Neural cell (in vitro differentiated cells): ENCODE measurements at regions not wholly inside any gene's neighbourhood (a gene's known extent, or its start where the extent isn't known, plus 50 kb on each side); places are given as distances from the start of the nearest gene placed in this dataset.

Source experiments
- EP300 ChIP-seq: fragments of 450-650 bp; conservative IDR thresholded peaks from 2 replicates; pipeline ENCODE4 v1.6.1; 2014; ENCODE audit warnings: antibody characterized with exemption, mild to moderate bottlenecking, moderate library complexity; ENCODE audit not compliant: poor library complexity, severe bottlenecking
- POLR2AphosphoS5 ChIP-seq: IDR thresholded peaks from 2 replicates; pipeline ENCODE4 v1.6.1; 2012
- TAF1 ChIP-seq: IDR thresholded peaks from 2 replicates; pipeline ENCODE4 v1.6.1; 2012; ENCODE audit warnings: low read depth
- TF ChIP-seq, protein P1 (sequence below): fragments of 450-650 bp; IDR thresholded peaks from 2 replicates; pipeline ENCODE4 v1.5.1; 2014; ENCODE audit warnings: antibody characterized with exemption, mild to moderate bottlenecking, moderate library complexity; ENCODE audit not compliant: poor library complexity, severe bottlenecking

DNA sequence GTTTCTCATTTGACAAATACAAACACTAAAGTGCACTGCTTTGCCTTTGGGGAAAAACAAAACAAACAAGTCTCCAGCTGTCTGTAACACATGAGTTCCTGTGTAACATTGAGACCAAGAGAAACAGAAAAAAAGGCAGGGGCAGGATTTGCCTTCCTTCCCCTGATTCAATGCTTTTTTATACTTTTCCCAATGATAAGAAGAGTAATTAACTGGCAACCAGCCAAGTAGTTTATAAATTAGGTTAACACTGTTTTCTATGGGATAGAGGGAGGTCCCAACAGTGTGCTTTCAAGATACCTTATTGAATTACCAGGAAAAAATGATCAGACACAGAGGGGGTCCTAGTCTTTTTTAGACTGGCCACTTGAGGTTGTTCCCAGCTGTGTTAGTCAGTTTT, 346.8 kb downstream of the TRIM36 start:
- TF ChIP-seq POLR2AphosphoS5 (no peak), EP300 (no peak), TAF1 (no peak)
- TF ChIP-seq, protein P1, sequence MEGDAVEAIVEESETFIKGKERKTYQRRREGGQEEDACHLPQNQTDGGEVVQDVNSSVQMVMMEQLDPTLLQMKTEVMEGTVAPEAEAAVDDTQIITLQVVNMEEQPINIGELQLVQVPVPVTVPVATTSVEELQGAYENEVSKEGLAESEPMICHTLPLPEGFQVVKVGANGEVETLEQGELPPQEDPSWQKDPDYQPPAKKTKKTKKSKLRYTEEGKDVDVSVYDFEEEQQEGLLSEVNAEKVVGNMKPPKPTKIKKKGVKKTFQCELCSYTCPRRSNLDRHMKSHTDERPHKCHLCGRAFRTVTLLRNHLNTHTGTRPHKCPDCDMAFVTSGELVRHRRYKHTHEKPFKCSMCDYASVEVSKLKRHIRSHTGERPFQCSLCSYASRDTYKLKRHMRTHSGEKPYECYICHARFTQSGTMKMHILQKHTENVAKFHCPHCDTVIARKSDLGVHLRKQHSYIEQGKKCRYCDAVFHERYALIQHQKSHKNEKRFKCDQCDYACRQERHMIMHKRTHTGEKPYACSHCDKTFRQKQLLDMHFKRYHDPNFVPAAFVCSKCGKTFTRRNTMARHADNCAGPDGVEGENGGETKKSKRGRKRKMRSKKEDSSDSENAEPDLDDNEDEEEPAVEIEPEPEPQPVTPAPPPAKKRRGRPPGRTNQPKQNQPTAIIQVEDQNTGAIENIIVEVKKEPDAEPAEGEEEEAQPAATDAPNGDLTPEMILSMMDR = no peak
